Transverse colon (tissue), 4 donors: ENCODE measurements at regions not wholly inside any gene's neighbourhood (a gene's known extent, or its start where the extent isn't known, plus 50 kb on each side); places are given as distances from the start of the nearest gene placed in this dataset.
"Not testable (repeated sequence)": the region's sequence is repeated elsewhere in the genome, so short reads cannot be mapped to it uniquely, and the experiment has no call there.

ENCODE experiments used
- DNase-seq: peaks from one replicate; pipeline ENCODE4 v3.0.0-alpha.2; 2019
- H3K27ac ChIP-seq, 4 donors: fragments of 200-600 bp; sonication (generic); 2 replicates each; pipeline ENCODE4 v1.5.1; 2016 to 2018; ENCODE audit warnings: inconsistent platforms in 4 of 4
- H3K27me3 ChIP-seq: fragments of 200-600 bp; sonication (generic); 2 replicates; pipeline ENCODE4 v1.5.1; 2017; ENCODE audit warnings: inconsistent platforms
- H3K36me3 ChIP-seq, 4 donors: fragments of 200-600 bp; sonication (generic); 2 replicates each; pipeline ENCODE4 v1.5.1; 2017 to 2019; ENCODE audit warnings: inconsistent platforms in 4 of 4
- H3K4me1 ChIP-seq, 4 donors: fragments of 200-600 bp; sonication (generic); 2 replicates each; pipeline ENCODE4 v1.5.1; 2017 to 2020; ENCODE audit warnings: inconsistent platforms in 4 of 4
- H3K4me3 ChIP-seq, 4 donors: fragments of 200-600 bp; sonication (generic); 1 replicate in 1 of 4; 2 replicates in 3 of 4; pipeline versions ENCODE4 v1.5.1 to v1.6.1; 2017 to 2019; ENCODE audit warnings: inconsistent platforms in 4 of 4
- H3K9me3 ChIP-seq, 2 donors: fragments of 200-600 bp; sonication (generic); 2 replicates each; pipeline ENCODE4 v1.5.1; 2017 to 2019; ENCODE audit warnings: inconsistent platforms in 2 of 2
- CTCF ChIP-seq, 5 experiments: fragments of 200-600 bp in 3 of 5; fragments of 450-650 bp in 2 of 5; sonication (generic) in 3 of 5; IDR thresholded peaks; 1 replicate in 2 of 5; 2 replicates in 3 of 5; pipeline ENCODE4 v1.5.1; 2016 to 2017; ENCODE audit warnings: antibody characterized with exemption in 5 of 5, inconsistent platforms in 3 of 5, mild to moderate bottlenecking in 2 of 5, moderate library complexity in 1 of 5
- EP300 ChIP-seq: sonication (generic); formaldehyde crosslinking; IDR thresholded peaks from one replicate; pipeline ENCODE4 v1.6.1; 2017; ENCODE audit warnings: antibody characterized with exemption, low read depth
- POLR2A ChIP-seq: fragments of 450-650 bp; IDR thresholded peaks from one replicate; pipeline ENCODE4 v1.6.1; 2016; ENCODE audit warnings: antibody characterized with exemption, mild to moderate bottlenecking, moderate library complexity
- POLR2AphosphoS5 ChIP-seq, 3 donors: sonication (generic); formaldehyde crosslinking; IDR thresholded peaks; one replicate each; pipeline ENCODE4 v1.6.1; 2016; ENCODE audit warnings: antibody characterized with exemption in 3 of 3
- WGBS, 2 donors: methylation state at CpG; one replicate each; pipeline ENCODE4 v1.1.5; 2018; ENCODE audit warnings: low coverage in 1 of 2; 5-methylcytosine and 5-hydroxymethylcytosine counted together
- in situ Hi-C, 4 donors: fragments of 200-750 bp; cut with MboI; loops; one replicate each; pipeline versions ENCODE4 v1.15.0 to v1.15.1; 2017; ENCODE audit warnings: low sequenced_read_pairs in 3 of 4, low pct_ligation_motif_present in 1 of 4, low pct_unique_long_range_greater_than_20kb in 1 of 4
- intact Hi-C: fragments of 100-400 bp; cut with DNase I; formaldehyde crosslinking; loops from one replicate; pipeline ENCODE4 v1.15.1; 2023; ENCODE audit warnings: low total_unique reads

GRCh38 chr13:48875047-48875446 lies 100.7 kb upstream of the FNDC3A start:
- WGBS, 2 donors = 30 to 57% methylated on average over 2 to 4 of the region's 4 CpGs
- intact Hi-C loops (no loop called here), in situ Hi-C loops (no loop called here)
- Histone ChIP-seq H3K4me3 (no peak overlapping the region), H3K27me3 (no peaks in the 10 kb centered on the region), H3K36me3 (no peaks in the 10 kb centered on the region), H3K4me1 (peaks cover 0 to 6% (median 1%) of the 10 kb centered on the region in 4 donors), H3K9me3 (no peaks in the 10 kb centered on the region), H3K27ac (no peak overlapping the region)
- DNase-seq = no peak
- TF ChIP-seq CTCF (IDR thresholded peaks at IDR 0.05) (no peak), POLR2AphosphoS5 (IDR thresholded peaks at IDR 0.05) (no peak), EP300 (no peak), POLR2A (no peak)

GRCh38 chr13:48876289-48876688 lies 99.4 kb upstream of the FNDC3A start:
- DNase-seq = no peak

GRCh38 chr13:48879432-48879831 lies 96.3 kb upstream of the FNDC3A start:
- WGBS, 2 donors = 46 to 49% methylated on average over 2 of the region's 2 CpGs
- no peaks in the 10 kb centered on the region for H3K4me1 ChIP-seq
- in situ Hi-C loops = no loop called here

More at GRCh38 chr13:48876289-48876688, 99.4 kb upstream of the FNDC3A start:
- H3K4me3 ChIP-seq = no peak overlapping the region
- H3K9me3 ChIP-seq = no peaks in the 10 kb centered on the region
- H3K27me3 ChIP-seq = no peaks in the 10 kb centered on the region
- no peak for TF ChIP-seq EP300
- TF ChIP-seq POLR2A = no peak
- TF ChIP-seq POLR2AphosphoS5 (IDR thresholded peaks at IDR 0.05) = no peak
- no peak for TF ChIP-seq CTCF (IDR thresholded peaks at IDR 0.05)
- H3K4me1 ChIP-seq = peaks cover 0 to 6% (median 1%) of the 10 kb centered on the region in 4 donors
- H3K36me3 ChIP-seq = no peaks in the 10 kb centered on the region
- in situ Hi-C loops = no loop called here
- H3K27ac ChIP-seq = no peak overlapping the region
- intact Hi-C loops = no loop called here

GRCh38 chr13:48879854-48880253 lies 95.9 kb upstream of the FNDC3A start:
- TF ChIP-seq POLR2A = no peak
- TF ChIP-seq CTCF (IDR thresholded peaks at IDR 0.05) = no peak
- TF ChIP-seq POLR2AphosphoS5 (IDR thresholded peaks at IDR 0.05) = no peak
- TF ChIP-seq EP300 = no peak
- Histone ChIP-seq H3K27ac (no peak overlapping the region), H3K9me3 (no peaks in the 10 kb centered on the region), H3K4me1 (no peaks in the 10 kb centered on the region), H3K36me3 (no peaks in the 10 kb centered on the region), H3K27me3 (no peaks in the 10 kb centered on the region), H3K4me3 (no peak overlapping the region)
- no peak for DNase-seq
- WGBS, 2 donors = 79 to 80% methylated on average over 5 to 7 of the region's 7 CpGs
- in situ Hi-C loops (no loop called here), intact Hi-C loops (no loop called here)

More at GRCh38 chr13:48879432-48879831, 96.3 kb upstream of the FNDC3A start:
- Histone ChIP-seq H3K9me3 (no peaks in the 10 kb centered on the region), H3K27me3 (no peaks in the 10 kb centered on the region), H3K4me3 (no peak overlapping the region), H3K36me3 (no peaks in the 10 kb centered on the region), H3K27ac (no peak overlapping the region)
- DNase-seq = no peak
- TF ChIP-seq POLR2AphosphoS5 (IDR thresholded peaks at IDR 0.05) (no peak), POLR2A (no peak), EP300 (no peak), CTCF (IDR thresholded peaks at IDR 0.05) (no peak)
- intact Hi-C loops = no loop called here

- H3K4me1 ChIP-seq, H3K9me3 ChIP-seq, H3K27me3 ChIP-seq, intact Hi-C loops, in situ Hi-C loops, H3K36me3 ChIP-seq, H3K27ac ChIP-seq, DNase-seq, H3K4me3 ChIP-seq: not testable (repeated sequence)
- 90 to 100% methylated on average over 1 of the region's 1 CpG for WGBS, 2 donors
These were observed 91.9 kb upstream of the FNDC3A start for GRCh38 chr13:48883786-48884185.
